ENCODE measurements at regions not wholly inside any gene's neighbourhood (a gene's known extent, or its start where the extent isn't known, plus 50 kb on each side); places are given as distances from the start of the nearest gene placed in this dataset.

DNA sequence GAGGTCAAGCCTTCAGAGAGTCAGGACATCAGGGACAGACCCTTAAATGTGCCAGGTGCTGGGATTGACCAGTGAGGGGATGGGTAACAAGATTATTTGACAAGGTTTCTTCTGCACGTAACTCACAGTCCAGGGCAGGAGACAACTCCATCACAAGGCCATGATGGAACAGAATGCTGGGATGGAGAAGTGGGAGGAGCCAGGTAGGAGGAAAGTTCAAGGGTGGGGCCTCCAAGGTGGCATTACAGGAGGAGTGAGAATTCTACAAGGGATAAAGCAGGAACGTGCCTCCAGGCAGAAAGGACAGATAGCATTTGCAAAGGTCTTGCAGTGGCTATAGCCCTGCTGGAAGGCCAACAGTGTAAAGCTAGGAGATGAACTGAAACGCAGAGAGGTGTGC is 102.2 kb downstream of the FGF18 start:
- Histone ChIP-seq H3K4me1 (ENCODE audit: control insufficient read depth, extremely low read depth, insufficient read depth, low read length) (peaks cover 17% of the 10 kb centered on the region), H3K9ac (ENCODE audit: insufficient read depth, low read length) (no peak overlapping the region), H3K36me3 (ENCODE audit: control insufficient read depth, insufficient read depth, low read length) (no peaks in the 10 kb centered on the region), H2AFZ (ENCODE audit: low read length) (peak overlapping the region; percentile 17), H3K27me3 (ENCODE audit: control insufficient read depth, insufficient read depth, low read length) (no peaks in the 10 kb centered on the region), H3K79me2 (ENCODE audit: control insufficient read depth, insufficient read depth, low read length) (no peaks in the 10 kb centered on the region), H4K20me1 (ENCODE audit: control insufficient read depth, extremely low read depth, insufficient read depth, low read length) (no peaks in the 10 kb centered on the region), H3K9me3 (ENCODE audit: control insufficient read depth, insufficient read depth, low read depth, low read length) (no peaks in the 10 kb centered on the region), H3K4me2 (ENCODE audit: extremely low read depth, insufficient read depth, low read length) (peak overlapping the region; percentile 53), H3K27ac (ENCODE audit: insufficient read depth, low read length) (peak overlapping the region; percentile 51), H3K4me3 (replicated peaks in 1 of 4; ENCODE audit: control extremely low read depth in 1 of 4, insufficient read depth in 1 of 4, low read depth in 3 of 4, low read length in 4 of 4) (no peak overlapping the region)
- TF ChIP-seq CTCF (conservative IDR thresholded peaks at IDR 0.05 in 1 of 2, IDR thresholded peaks at IDR 0.05 in 1 of 2; ENCODE audit: low read depth in 1 of 2, low read length in 2 of 2), result no peak
- TF ChIP-seq EZH2 (IDR thresholded peaks at IDR 0.05; ENCODE audit: low read length, missing control alignments), result no peak
- DNase-seq (ENCODE audit: low read depth in 2 of 2), result no peak

GRCh38 chr5:171523781-171524180 is 104.3 kb downstream of the FGF18 start:
- Histone ChIP-seq H3K36me3 (ENCODE audit: control insufficient read depth, insufficient read depth, low read length) (no peaks in the 10 kb centered on the region), H3K4me2 (ENCODE audit: extremely low read depth, insufficient read depth, low read length) (no peak overlapping the region), H2AFZ (ENCODE audit: low read length) (no peak overlapping the region), H3K27ac (ENCODE audit: insufficient read depth, low read length) (no peak overlapping the region), H3K9ac (ENCODE audit: insufficient read depth, low read length) (no peak overlapping the region), H3K9me3 (ENCODE audit: control insufficient read depth, insufficient read depth, low read depth, low read length) (no peaks in the 10 kb centered on the region), H3K27me3 (ENCODE audit: control insufficient read depth, insufficient read depth, low read length) (no peaks in the 10 kb centered on the region), H4K20me1 (ENCODE audit: control insufficient read depth, extremely low read depth, insufficient read depth, low read length) (no peaks in the 10 kb centered on the region), H3K79me2 (ENCODE audit: control insufficient read depth, insufficient read depth, low read length) (no peaks in the 10 kb centered on the region), H3K4me1 (ENCODE audit: control insufficient read depth, extremely low read depth, insufficient read depth, low read length) (peaks cover 17% of the 10 kb centered on the region), H3K4me3 (replicated peaks in 1 of 4; ENCODE audit: control extremely low read depth in 1 of 4, insufficient read depth in 1 of 4, low read depth in 3 of 4, low read length in 4 of 4) (no peak overlapping the region)
- DNase-seq (ENCODE audit: low read depth in 2 of 2), result no peak
- TF ChIP-seq CTCF (conservative IDR thresholded peaks at IDR 0.05 in 1 of 2, IDR thresholded peaks at IDR 0.05 in 1 of 2; ENCODE audit: low read depth in 1 of 2, low read length in 2 of 2), result no peak
- no peak for TF ChIP-seq EZH2 (IDR thresholded peaks at IDR 0.05; ENCODE audit: low read length, missing control alignments)

DNA sequence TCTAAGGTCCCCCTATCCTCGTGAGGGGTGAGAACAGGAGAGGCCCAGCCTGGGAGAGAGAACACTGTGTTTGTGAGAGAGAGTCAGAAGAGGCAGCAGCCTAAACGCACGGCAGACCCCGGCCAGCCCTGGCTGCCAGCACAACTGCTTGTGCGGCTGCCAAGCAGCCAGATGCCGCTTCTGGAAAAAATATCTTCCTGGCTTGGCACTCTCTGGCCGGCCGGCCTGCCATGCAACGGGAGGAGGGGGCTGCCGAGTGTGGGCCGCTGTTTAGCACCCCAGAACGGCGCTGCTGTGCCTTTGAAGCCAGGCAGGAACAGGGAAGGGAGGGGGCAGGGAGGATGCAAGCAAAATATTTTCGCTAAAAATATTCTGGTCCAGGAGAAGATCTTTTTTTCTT is 105.0 kb downstream of the FGF18 start:
- Histone ChIP-seq H3K9ac (ENCODE audit: insufficient read depth, low read length) (no peak overlapping the region), H3K4me1 (ENCODE audit: control insufficient read depth, extremely low read depth, insufficient read depth, low read length) (peaks cover 17% of the 10 kb centered on the region), H3K4me3 (replicated peaks in 1 of 4; ENCODE audit: control extremely low read depth in 1 of 4, insufficient read depth in 1 of 4, low read depth in 3 of 4, low read length in 4 of 4) (no peak overlapping the region), H3K27me3 (ENCODE audit: control insufficient read depth, insufficient read depth, low read length) (no peaks in the 10 kb centered on the region), H3K27ac (ENCODE audit: insufficient read depth, low read length) (no peak overlapping the region), H4K20me1 (ENCODE audit: control insufficient read depth, extremely low read depth, insufficient read depth, low read length) (no peaks in the 10 kb centered on the region), H3K79me2 (ENCODE audit: control insufficient read depth, insufficient read depth, low read length) (no peaks in the 10 kb centered on the region), H3K36me3 (ENCODE audit: control insufficient read depth, insufficient read depth, low read length) (no peaks in the 10 kb centered on the region), H2AFZ (ENCODE audit: low read length) (peak overlapping the region; percentile 6), H3K9me3 (ENCODE audit: control insufficient read depth, insufficient read depth, low read depth, low read length) (no peaks in the 10 kb centered on the region), H3K4me2 (ENCODE audit: extremely low read depth, insufficient read depth, low read length) (no peak overlapping the region)
- TF ChIP-seq EZH2 (IDR thresholded peaks at IDR 0.05; ENCODE audit: low read length, missing control alignments), result no peak
- DNase-seq (ENCODE audit: low read depth in 2 of 2), result no peak

Measured in fibroblast of lung (primary cell).